Nephron (organoid): ENCODE measurements at regions not wholly inside any gene's neighbourhood (a gene's known extent, or its start where the extent isn't known, plus 50 kb on each side); places are given as distances from the start of the nearest gene placed in this dataset.

Experiments
- H3K27ac Mint-ChIP-seq, 3 experiments: 2 replicates each; pipeline ENCODE4 v1.8.0; 2020; ENCODE audit warnings: mixed read lengths in 3 of 3, mild to moderate bottlenecking in 2 of 3, moderate library complexity in 1 of 3
- H3K27me3 Mint-ChIP-seq: 2 replicates; pipeline ENCODE4 v1.8.0; 2021; ENCODE audit warnings: low read depth, mild to moderate bottlenecking, moderate library complexity, mixed read lengths
- H3K36me3 Mint-ChIP-seq: 2 replicates; pipeline ENCODE4 v1.8.0; 2020; ENCODE audit warnings: low read depth, mixed read lengths
- H3K4me1 Mint-ChIP-seq: 2 replicates; pipeline ENCODE4 v1.8.0; 2020; ENCODE audit warnings: mixed read lengths
- H3K4me3 Mint-ChIP-seq, 3 experiments: 2 replicates each; pipeline ENCODE4 v1.8.0; 2020; ENCODE audit warnings: mild to moderate bottlenecking in 3 of 3, mixed read lengths in 3 of 3, moderate library complexity in 2 of 3
- H3K9me3 Mint-ChIP-seq: 2 replicates; pipeline ENCODE4 v1.8.0; 2020; ENCODE audit warnings: mixed read lengths
- CTCF ChIP-seq, 3 experiments: fragments of 200-600 bp; sonication (generic); IDR thresholded peaks; one replicate each; pipeline ENCODE4 v1.5.0; 2021; ENCODE audit warnings: antibody characterized with exemption in 3 of 3; ENCODE audit not compliant: unreplicated experiment in 3 of 3

- H3K27me3 Mint-ChIP-seq = peaks cover 20% of the 10 kb centered on the region
- H3K9me3 Mint-ChIP-seq = no peaks in the 10 kb centered on the region
- TF ChIP-seq CTCF (IDR thresholded peaks at IDR 0.05; ENCODE audit: unreplicated experiment in 3 of 3) = no peak
- peaks cover 24% of the 10 kb centered on the region for H3K4me1 Mint-ChIP-seq
- H3K36me3 Mint-ChIP-seq = no peaks in the 10 kb centered on the region
- no peak overlapping the region for H3K4me3 Mint-ChIP-seq
- H3K27ac Mint-ChIP-seq = no peak overlapping the region
Measured at GRCh38 chr19:30738047-30738446, 365.9 kb downstream of the ZNF536 start.

- Mint-ChIP-seq H3K4me1 (peaks cover 18% of the 10 kb centered on the region), H3K4me3 (peak overlapping the region in 1 of 3 experiments; percentile 0), H3K27ac (peak overlapping the region in 2 of 3 experiments; percentile 43 to 69), H3K36me3 (no peaks in the 10 kb centered on the region), H3K9me3 (no peaks in the 10 kb centered on the region), H3K27me3 (peaks cover 27% of the 10 kb centered on the region)
- no peak for TF ChIP-seq CTCF (IDR thresholded peaks at IDR 0.05; ENCODE audit: unreplicated experiment in 3 of 3)
Measured at GRCh38 chr19:30734669-30735068, 362.5 kb downstream of the ZNF536 start.

GRCh38 chr19:30733826-30734550, 361.8 kb downstream of the ZNF536 start:
- Mint-ChIP-seq H3K27ac (peak overlapping the region; percentile 43 to 69 (median 47)), H3K36me3 (no peaks in the 10 kb centered on the region), H3K9me3 (no peaks in the 10 kb centered on the region), H3K4me3 (peak overlapping the region in 1 of 3 experiments; percentile 0), H3K27me3 (peaks cover 23% of the 10 kb centered on the region), H3K4me1 (peaks cover 13% of the 10 kb centered on the region)
- TF ChIP-seq CTCF (IDR thresholded peaks at IDR 0.05; ENCODE audit: unreplicated experiment in 3 of 3) = peak; percentile 38 to 48 (median 47)

- no peaks in the 10 kb centered on the region for H3K36me3 Mint-ChIP-seq
Measured at GRCh38 chr19:30731591-30731990, 359.4 kb downstream of the ZNF536 start.

GRCh38 chr19:30729451-30729850, 357.3 kb downstream of the ZNF536 start:
- Mint-ChIP-seq H3K4me1 (peaks cover 7% of the 10 kb centered on the region), H3K27me3 (peaks cover 26% of the 10 kb centered on the region), H3K4me3 (no peak overlapping the region), H3K27ac (no peak overlapping the region), H3K36me3 (no peaks in the 10 kb centered on the region), H3K9me3 (no peaks in the 10 kb centered on the region)
- no peak for TF ChIP-seq CTCF (IDR thresholded peaks at IDR 0.05; ENCODE audit: unreplicated experiment in 3 of 3)

More at GRCh38 chr19:30731591-30731990, 359.4 kb downstream of the ZNF536 start:
- H3K4me3 Mint-ChIP-seq = no peak overlapping the region
- H3K9me3 Mint-ChIP-seq = no peaks in the 10 kb centered on the region
- no peak overlapping the region for H3K27ac Mint-ChIP-seq
- peaks cover 13% of the 10 kb centered on the region for H3K4me1 Mint-ChIP-seq
- H3K27me3 Mint-ChIP-seq = peaks cover 18% of the 10 kb centered on the region
- TF ChIP-seq CTCF (IDR thresholded peaks at IDR 0.05; ENCODE audit: unreplicated experiment in 3 of 3) = no peak

GRCh38 chr19:30722761-30723160, 350.6 kb downstream of the ZNF536 start:
- Mint-ChIP-seq H3K27me3 (peaks cover 17% of the 10 kb centered on the region), H3K4me3 (peak overlapping the region in 1 of 3 experiments; percentile 67), H3K9me3 (no peaks in the 10 kb centered on the region), H3K4me1 (peaks cover 23% of the 10 kb centered on the region), H3K36me3 (no peaks in the 10 kb centered on the region), H3K27ac (no peak overlapping the region)
- no peak for TF ChIP-seq CTCF (IDR thresholded peaks at IDR 0.05; ENCODE audit: unreplicated experiment in 3 of 3)
